Chondrocyte (in vitro differentiated cells): ENCODE measurements at regions not wholly inside any gene's neighbourhood (a gene's known extent, or its start where the extent isn't known, plus 50 kb on each side); places are given as distances from the start of the nearest gene placed in this dataset.

Source experiments
- DNase-seq: peaks from one replicate; pipeline ENCODE4 v3.0.0; 2021; ENCODE audit warnings: mixed read lengths, low spot score
- H3K27ac Mint-ChIP-seq: one replicate; pipeline ENCODE4 v1.8.0; 2021; ENCODE audit warnings: mild to moderate bottlenecking, moderate library complexity, mixed read lengths; ENCODE audit not compliant: unreplicated experiment
- H3K27me3 Mint-ChIP-seq: 2 replicates; pipeline ENCODE4 v1.8.0; 2021; ENCODE audit warnings: low read depth, mixed read lengths
- H3K36me3 Mint-ChIP-seq: 2 replicates; pipeline ENCODE4 v1.8.0; 2021; ENCODE audit warnings: low read depth, mixed read lengths
- H3K4me1 Mint-ChIP-seq: 2 replicates; pipeline ENCODE4 v1.8.0; 2021; ENCODE audit warnings: low read depth, mild to moderate bottlenecking, mixed read lengths
- H3K4me3 Mint-ChIP-seq: one replicate; pipeline ENCODE4 v1.8.0; 2021; ENCODE audit warnings: mild to moderate bottlenecking, moderate library complexity, mixed read lengths; ENCODE audit not compliant: unreplicated experiment
- H3K9me3 Mint-ChIP-seq: 2 replicates; pipeline ENCODE4 v1.8.0; 2021; ENCODE audit warnings: low read depth, mixed read lengths
- TF ChIP-seq, protein P1 (sequence below): fragments of 200-600 bp; sonication (generic); IDR thresholded peaks from 2 replicates; pipeline ENCODE4 v1.5.0; 2021; ENCODE audit warnings: antibody characterized with exemption, mild to moderate bottlenecking, moderate library complexity

DNA sequence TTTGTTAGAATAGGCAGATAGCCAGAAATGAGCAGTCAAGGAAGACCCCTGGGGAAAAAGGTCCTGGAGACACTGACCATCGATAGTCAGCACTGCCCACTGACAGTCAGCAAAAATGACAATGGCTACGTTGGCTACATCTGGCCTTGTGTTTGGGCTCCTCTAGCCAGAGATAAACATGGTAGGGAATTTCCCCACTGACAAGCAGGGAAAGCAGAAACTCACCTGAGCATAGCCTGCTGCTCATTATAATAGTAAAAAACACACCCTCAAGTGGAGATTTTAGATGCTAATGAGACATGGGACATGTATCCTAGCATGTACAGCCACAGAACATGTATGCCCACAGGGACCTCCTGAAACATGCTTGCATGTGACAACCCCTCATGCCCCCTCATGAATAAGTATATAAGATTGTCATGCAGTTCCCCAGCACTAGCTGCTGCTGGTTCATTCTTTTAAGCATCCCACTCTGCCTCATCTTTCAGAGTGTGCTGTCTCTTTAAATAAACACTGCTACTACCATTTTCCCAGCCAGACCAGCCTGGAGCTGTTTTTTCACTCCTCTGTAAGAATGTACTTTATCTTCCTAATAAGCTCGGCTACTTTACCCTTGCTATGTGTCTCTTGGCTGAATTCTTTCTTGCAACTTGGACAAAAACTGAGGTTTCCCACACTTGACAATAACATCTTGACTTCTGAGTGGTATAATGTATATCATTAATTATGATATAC, 550.1 kb upstream of the CDH8 start:
- no peak overlapping the region for H3K4me3 Mint-ChIP-seq
- no peaks in the 10 kb centered on the region for H3K4me1 Mint-ChIP-seq
- no peaks in the 10 kb centered on the region for H3K27me3 Mint-ChIP-seq
- H3K9me3 Mint-ChIP-seq, result peaks cover 13% of the 10 kb centered on the region
- no peak overlapping the region for H3K27ac Mint-ChIP-seq
- TF ChIP-seq, protein P1, sequence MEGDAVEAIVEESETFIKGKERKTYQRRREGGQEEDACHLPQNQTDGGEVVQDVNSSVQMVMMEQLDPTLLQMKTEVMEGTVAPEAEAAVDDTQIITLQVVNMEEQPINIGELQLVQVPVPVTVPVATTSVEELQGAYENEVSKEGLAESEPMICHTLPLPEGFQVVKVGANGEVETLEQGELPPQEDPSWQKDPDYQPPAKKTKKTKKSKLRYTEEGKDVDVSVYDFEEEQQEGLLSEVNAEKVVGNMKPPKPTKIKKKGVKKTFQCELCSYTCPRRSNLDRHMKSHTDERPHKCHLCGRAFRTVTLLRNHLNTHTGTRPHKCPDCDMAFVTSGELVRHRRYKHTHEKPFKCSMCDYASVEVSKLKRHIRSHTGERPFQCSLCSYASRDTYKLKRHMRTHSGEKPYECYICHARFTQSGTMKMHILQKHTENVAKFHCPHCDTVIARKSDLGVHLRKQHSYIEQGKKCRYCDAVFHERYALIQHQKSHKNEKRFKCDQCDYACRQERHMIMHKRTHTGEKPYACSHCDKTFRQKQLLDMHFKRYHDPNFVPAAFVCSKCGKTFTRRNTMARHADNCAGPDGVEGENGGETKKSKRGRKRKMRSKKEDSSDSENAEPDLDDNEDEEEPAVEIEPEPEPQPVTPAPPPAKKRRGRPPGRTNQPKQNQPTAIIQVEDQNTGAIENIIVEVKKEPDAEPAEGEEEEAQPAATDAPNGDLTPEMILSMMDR, result no peak
- no peaks in the 10 kb centered on the region for H3K36me3 Mint-ChIP-seq
- no peak for DNase-seq

DNA sequence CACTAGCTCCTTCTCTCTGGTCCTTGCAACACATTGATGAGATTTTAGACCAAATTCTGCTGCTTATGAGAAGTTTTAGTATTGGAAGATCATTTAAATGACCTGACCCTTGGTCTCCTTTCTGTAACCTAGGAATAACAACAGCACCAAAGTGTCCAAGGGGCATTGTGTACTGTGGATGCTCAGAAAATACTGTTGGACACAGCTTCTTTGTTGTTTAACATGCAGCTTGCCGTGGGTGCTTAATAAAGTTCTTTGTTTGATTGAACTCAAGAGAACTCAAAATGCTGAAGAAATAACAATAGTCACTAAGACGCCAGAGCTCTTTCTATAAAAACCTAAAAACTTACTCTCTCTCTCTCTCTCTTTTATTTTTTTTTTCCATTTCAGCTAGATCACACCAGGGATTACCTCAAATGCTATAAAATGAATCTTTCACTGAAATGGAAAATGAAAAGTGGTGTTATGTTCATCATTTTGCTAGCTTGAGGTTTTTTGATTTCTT, 548.9 kb upstream of the CDH8 start:
- TF ChIP-seq, protein P1, result no peak
- no peaks in the 10 kb centered on the region for H3K27me3 Mint-ChIP-seq
- peaks cover 13% of the 10 kb centered on the region for H3K9me3 Mint-ChIP-seq
- no peaks in the 10 kb centered on the region for H3K36me3 Mint-ChIP-seq
- H3K4me1 Mint-ChIP-seq, result no peaks in the 10 kb centered on the region
- DNase-seq, result no peak
- H3K27ac Mint-ChIP-seq, result no peak overlapping the region
- H3K4me3 Mint-ChIP-seq, result no peak overlapping the region

DNA sequence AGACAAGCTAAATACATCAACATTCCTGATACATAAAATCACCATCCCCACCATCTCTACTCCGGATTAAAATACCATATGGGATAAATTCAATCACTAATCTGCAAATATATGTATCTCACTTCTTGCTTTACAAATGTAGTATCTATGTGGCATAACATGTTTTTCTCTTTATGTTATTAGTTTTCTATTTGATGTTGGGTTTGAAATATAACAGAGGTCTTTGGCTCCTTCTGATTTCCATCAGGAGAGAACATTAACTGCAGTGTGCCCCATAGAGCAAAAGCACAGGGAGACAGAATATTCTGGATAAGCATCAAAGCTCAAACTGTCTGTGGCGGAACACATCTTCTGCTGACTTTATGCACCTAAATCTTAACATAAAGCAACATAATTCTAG, 547.2 kb upstream of the CDH8 start:
- Mint-ChIP-seq H3K27ac (no peak overlapping the region), H3K9me3 (peaks cover 13% of the 10 kb centered on the region), H3K4me3 (no peak overlapping the region), H3K4me1 (no peaks in the 10 kb centered on the region), H3K27me3 (no peaks in the 10 kb centered on the region), H3K36me3 (no peaks in the 10 kb centered on the region)
- TF ChIP-seq, protein P1, result no peak
- no peak for DNase-seq

DNA sequence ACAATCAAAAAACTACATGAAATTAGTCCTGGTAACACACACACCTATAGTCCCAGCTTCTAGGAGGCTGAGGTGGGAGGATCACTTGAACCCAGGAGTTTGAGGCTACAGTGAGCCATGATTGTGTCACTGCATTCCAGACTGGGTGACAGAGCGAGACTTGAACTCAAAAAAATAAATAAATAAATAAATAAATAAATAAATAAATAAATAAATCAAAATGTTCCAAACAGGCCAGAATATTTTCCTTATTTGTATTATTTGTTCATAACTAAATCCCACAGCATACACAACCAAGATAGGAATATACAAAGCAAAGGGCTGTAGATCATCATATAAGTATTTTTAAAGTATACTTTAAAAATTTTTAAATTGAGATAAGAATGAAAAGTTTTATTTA, 537.2 kb upstream of the CDH8 start:
- TF ChIP-seq, protein P1, result no peak
- Mint-ChIP-seq H3K9me3 (peaks cover 5% of the 10 kb centered on the region), H3K27me3 (no peaks in the 10 kb centered on the region), H3K27ac (no peak overlapping the region), H3K4me1 (no peaks in the 10 kb centered on the region), H3K4me3 (no peak overlapping the region), H3K36me3 (no peaks in the 10 kb centered on the region)
- DNase-seq, result no peak

DNA sequence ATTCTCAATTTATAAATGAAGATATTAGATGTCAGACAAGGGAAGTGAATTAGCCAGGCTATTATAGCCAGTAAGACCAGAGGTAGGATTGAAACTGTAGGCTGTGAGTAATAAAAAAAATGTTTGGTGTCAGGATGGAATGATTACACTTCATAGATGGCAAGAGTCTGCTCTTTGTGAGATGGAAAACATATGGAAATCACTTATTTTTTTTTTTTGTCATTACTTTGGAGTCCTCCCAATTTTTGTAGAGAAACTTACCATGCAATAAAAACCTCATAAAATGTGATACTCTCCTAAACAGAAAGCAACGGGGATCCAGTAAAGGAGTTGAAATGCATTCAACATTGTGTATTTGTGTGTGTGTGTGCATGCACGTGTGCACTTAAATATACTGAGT, 532.7 kb upstream of the CDH8 start:
- DNase-seq, result no peak
- Mint-ChIP-seq H3K4me3 (no peak overlapping the region), H3K27ac (no peak overlapping the region), H3K9me3 (no peaks in the 10 kb centered on the region), H3K4me1 (no peaks in the 10 kb centered on the region), H3K27me3 (no peaks in the 10 kb centered on the region), H3K36me3 (no peaks in the 10 kb centered on the region)
- TF ChIP-seq, protein P1, result no peak
